Immature natural killer cell (primary cell): ENCODE measurements at regions not wholly inside any gene's neighbourhood (a gene's known extent, or its start where the extent isn't known, plus 50 kb on each side); places are given as distances from the start of the nearest gene placed in this dataset.

Source experiments
- DNase-seq, 3 donors: peaks; one replicate each; pipeline ENCODE4 v3.0.0; 2022; ENCODE audit warnings: mixed read lengths in 1 of 3
- H3K27ac Mint-ChIP-seq, 6 donors: one replicate each; pipeline ENCODE4 v1.8.0; 2020; ENCODE audit warnings: mixed read lengths in 6 of 6, mild to moderate bottlenecking in 5 of 6, inconsistent platforms in 4 of 6, moderate library complexity in 3 of 6
- H3K27me3 Mint-ChIP-seq, 3 donors: one replicate each; pipeline ENCODE4 v1.8.0; 2020 to 2021; ENCODE audit warnings: low read depth in 3 of 3, mild to moderate bottlenecking in 3 of 3, mixed read lengths in 3 of 3, moderate library complexity in 3 of 3, inconsistent platforms in 1 of 3
- H3K36me3 Mint-ChIP-seq, 3 donors: one replicate each; pipeline ENCODE4 v1.8.0; 2020; ENCODE audit warnings: mixed read lengths in 3 of 3, inconsistent platforms in 2 of 3, mild to moderate bottlenecking in 2 of 3
- H3K4me1 Mint-ChIP-seq, 2 donors: one replicate each; pipeline ENCODE4 v1.8.0; 2020; ENCODE audit warnings: inconsistent platforms in 2 of 2, mild to moderate bottlenecking in 2 of 2, mixed read lengths in 2 of 2, moderate library complexity in 1 of 2
- H3K4me3 Mint-ChIP-seq, 5 donors: one replicate each; pipeline ENCODE4 v1.8.0; 2020; ENCODE audit warnings: mild to moderate bottlenecking in 5 of 5, mixed read lengths in 5 of 5, inconsistent platforms in 3 of 5, moderate library complexity in 3 of 5
- H3K9me3 Mint-ChIP-seq, 6 donors: one replicate each; pipeline ENCODE4 v1.8.0; 2020; ENCODE audit warnings: mild to moderate bottlenecking in 6 of 6, mixed read lengths in 6 of 6, inconsistent platforms in 4 of 6, moderate library complexity in 3 of 6

GRCh38 chr5:2208239-2208544 lies 325.5 kb upstream of the IRX4 start:
- Mint-ChIP-seq H3K4me3 (peak overlapping the region in 1 of 5 donors; percentile 26), H3K36me3 (no peaks in the 10 kb centered on the region)

GRCh38 chr5:2207416-2208238 lies 324.9 kb upstream of the IRX4 start:
- peaks cover 0 to 2% (median 0%) of the 10 kb centered on the region in 6 donors for H3K9me3 Mint-ChIP-seq

More at GRCh38 chr5:2208239-2208544, 325.5 kb upstream of the IRX4 start:
- no peaks in the 10 kb centered on the region for H3K4me1 Mint-ChIP-seq
- H3K27ac Mint-ChIP-seq: no peak overlapping the region
- no peak for DNase-seq
- peaks cover 0 to 2% (median 0%) of the 10 kb centered on the region in 6 donors for H3K9me3 Mint-ChIP-seq
- peaks cover 0 to 3% (median 0%) of the 10 kb centered on the region in 3 donors for H3K27me3 Mint-ChIP-seq

DNA sequence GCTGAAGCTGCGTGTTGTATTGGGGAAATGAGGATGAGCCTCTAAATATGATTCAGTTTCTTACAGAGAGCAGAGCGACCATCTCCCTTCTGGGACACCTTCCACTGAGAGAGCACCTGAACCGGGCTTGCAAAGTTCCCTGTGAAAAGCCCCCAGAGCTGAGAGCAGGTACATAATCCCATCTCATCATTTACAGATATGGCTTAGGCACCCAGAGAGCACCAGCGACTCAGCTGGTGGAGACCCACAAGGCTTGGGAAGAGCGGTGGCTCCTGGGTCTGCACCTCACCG lies 324.3 kb upstream of the IRX4 start:
- H3K9me3 Mint-ChIP-seq: peaks cover 0 to 2% (median 0%) of the 10 kb centered on the region in 6 donors
- no peak overlapping the region for H3K4me3 Mint-ChIP-seq
- H3K27me3 Mint-ChIP-seq: peaks cover 0 to 3% (median 3%) of the 10 kb centered on the region in 3 donors
- H3K4me1 Mint-ChIP-seq: no peaks in the 10 kb centered on the region
- no peak for DNase-seq
- H3K36me3 Mint-ChIP-seq: no peaks in the 10 kb centered on the region
- no peak overlapping the region for H3K27ac Mint-ChIP-seq

More at GRCh38 chr5:2207416-2208238, 324.9 kb upstream of the IRX4 start:
- peaks cover 0 to 3% (median 3%) of the 10 kb centered on the region in 3 donors for H3K27me3 Mint-ChIP-seq
- no peaks in the 10 kb centered on the region for H3K36me3 Mint-ChIP-seq
- no peak overlapping the region for H3K27ac Mint-ChIP-seq
- peak overlapping the region in 1 of 5 donors; percentile 26 for H3K4me3 Mint-ChIP-seq
- DNase-seq: no peak
- H3K4me1 Mint-ChIP-seq: no peaks in the 10 kb centered on the region

DNA sequence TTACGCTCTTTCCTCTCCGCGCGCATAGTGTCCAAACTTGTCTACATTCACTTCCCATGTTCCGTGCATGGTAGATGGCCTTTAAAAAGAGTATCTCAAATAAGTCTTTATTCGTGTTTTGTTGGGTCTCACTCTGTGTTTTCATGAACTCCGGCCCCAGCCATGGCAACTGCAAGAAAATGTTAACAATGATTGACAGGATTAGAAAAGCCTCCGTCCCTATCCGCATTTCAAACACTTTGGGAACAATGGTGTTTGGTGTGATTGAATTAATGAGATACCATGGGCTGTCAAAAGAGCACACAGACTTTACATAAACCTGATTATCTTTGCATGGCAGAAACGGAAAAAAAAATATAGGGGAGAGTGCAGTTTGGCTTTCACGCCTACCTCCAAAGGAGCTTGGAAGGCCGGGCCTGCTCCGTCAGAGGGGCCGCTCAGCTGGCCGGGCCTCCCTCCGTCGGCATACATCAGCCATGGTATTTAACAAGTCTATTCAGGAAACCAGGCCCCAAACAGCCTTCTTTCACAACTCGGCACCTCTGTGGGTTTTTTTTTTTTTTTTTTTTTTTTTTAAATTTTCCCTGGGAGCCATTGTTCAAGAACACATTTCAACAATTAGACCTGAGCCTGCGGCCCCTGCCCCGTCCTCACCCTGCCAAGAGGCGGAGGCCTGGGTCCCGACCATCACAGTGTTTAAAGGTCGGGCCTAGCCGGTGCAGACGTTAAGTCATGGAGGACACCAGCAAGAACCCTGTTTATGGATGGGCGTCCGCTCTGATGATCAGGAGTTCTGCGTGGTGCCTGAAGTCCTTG lies 323.8 kb upstream of the IRX4 start:
- H3K27ac Mint-ChIP-seq: no peak overlapping the region
- no peaks in the 10 kb centered on the region for H3K4me1 Mint-ChIP-seq
- H3K36me3 Mint-ChIP-seq: no peaks in the 10 kb centered on the region
- no peak for DNase-seq
- peaks cover 0 to 3% (median 3%) of the 10 kb centered on the region in 3 donors for H3K27me3 Mint-ChIP-seq
- H3K4me3 Mint-ChIP-seq: no peak overlapping the region
- peaks cover 0 to 2% (median 0%) of the 10 kb centered on the region in 6 donors for H3K9me3 Mint-ChIP-seq

DNA sequence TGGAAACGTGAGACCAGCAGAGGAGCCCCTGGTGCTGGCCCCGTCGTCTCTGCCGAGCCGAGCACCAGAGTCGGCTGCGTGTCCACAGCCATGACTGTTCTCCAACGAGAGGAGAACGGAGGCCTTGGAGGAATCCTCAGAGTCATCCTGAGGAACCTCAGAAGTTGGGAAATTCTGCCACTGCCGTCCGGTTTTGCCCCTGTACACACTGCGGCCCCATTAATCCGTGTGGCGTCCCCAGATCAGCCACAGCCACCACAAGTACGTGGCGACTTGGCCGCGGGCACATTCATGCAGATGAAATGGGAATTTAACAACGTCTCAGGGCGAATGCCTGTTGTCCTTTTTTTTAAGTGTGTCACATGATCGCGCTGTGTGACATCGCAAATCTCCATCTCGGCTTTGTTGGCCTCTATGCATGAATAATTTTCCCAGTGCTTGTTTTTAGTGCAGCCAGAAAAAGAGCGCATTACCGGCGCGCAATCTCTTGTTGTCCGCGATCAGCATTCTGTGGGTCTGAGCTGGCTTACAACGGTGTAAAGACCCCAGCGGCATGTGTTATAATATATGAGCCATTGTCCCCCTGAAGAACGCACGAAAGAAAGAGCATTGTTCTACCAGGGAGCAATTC lies 323.0 kb upstream of the IRX4 start:
- no peaks in the 10 kb centered on the region for H3K4me1 Mint-ChIP-seq
- DNase-seq: no peak
- peaks cover 0 to 2% (median 0%) of the 10 kb centered on the region in 6 donors for H3K9me3 Mint-ChIP-seq
- peaks cover 2 to 3% (median 3%) of the 10 kb centered on the region in 3 donors for H3K27me3 Mint-ChIP-seq
- H3K36me3 Mint-ChIP-seq: no peaks in the 10 kb centered on the region
- no peak overlapping the region for H3K4me3 Mint-ChIP-seq
- H3K27ac Mint-ChIP-seq: no peak overlapping the region

- Mint-ChIP-seq H3K9me3 (peaks cover 0 to 2% (median 0%) of the 10 kb centered on the region in 6 donors), H3K36me3 (no peaks in the 10 kb centered on the region), H3K27me3 (peaks cover 2 to 3% (median 3%) of the 10 kb centered on the region in 3 donors), H3K4me1 (no peaks in the 10 kb centered on the region), H3K4me3 (no peak overlapping the region), H3K27ac (no peak overlapping the region)
- no peak for DNase-seq
Observed at GRCh38 chr5:2205185-2205585, 322.5 kb upstream of the IRX4 start.

DNA sequence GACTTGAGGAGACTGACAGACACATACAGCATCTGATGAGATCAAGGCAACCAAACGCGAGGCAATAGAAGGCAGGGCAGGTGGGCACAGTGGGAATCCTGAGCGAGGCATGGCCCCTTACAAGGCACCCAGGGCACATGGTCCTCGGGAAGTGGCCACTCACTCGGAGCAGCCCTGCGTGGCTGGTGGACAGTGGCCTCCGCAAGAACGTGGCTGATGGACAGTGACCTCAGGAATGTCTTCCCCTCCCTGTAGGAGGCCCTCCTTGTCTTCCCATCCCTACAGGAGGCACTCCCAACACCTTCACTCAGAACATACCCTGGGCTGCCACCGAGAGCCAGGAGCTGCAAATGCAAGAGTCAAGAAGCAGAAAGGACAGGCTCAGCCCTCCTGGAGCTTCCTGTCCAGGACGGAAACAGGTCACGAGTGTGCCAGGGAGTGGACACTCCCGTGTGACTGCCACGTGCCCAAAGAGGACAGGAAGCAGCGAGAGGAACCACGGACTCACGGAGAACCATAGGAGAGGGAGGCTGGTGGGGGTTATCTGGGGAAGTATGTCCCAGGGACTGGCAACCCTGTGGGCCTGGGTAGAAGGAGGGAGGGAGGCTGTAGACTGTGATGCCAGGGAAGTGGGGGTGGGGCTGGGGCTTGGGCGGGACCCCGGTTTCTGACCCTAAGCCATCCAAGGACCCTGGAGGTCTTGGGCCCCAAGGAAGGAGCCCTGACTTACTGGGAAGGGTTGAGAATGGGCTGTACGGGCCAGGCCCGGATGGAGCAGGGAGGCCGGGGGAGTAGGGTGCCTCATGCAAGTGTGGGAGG lies 321.9 kb upstream of the IRX4 start:
- Mint-ChIP-seq H3K4me3 (no peak overlapping the region), H3K27me3 (peaks cover 2 to 5% (median 3%) of the 10 kb centered on the region in 3 donors), H3K36me3 (no peaks in the 10 kb centered on the region), H3K9me3 (peaks cover 0 to 2% (median 0%) of the 10 kb centered on the region in 6 donors), H3K27ac (no peak overlapping the region), H3K4me1 (no peaks in the 10 kb centered on the region)
- DNase-seq: no peak

- H3K36me3 Mint-ChIP-seq: no peaks in the 10 kb centered on the region
- peaks cover 2 to 10% (median 3%) of the 10 kb centered on the region in 3 donors for H3K27me3 Mint-ChIP-seq
- no peaks in the 10 kb centered on the region for H3K4me1 Mint-ChIP-seq
- no peak overlapping the region for H3K27ac Mint-ChIP-seq
- DNase-seq: no peak
- H3K9me3 Mint-ChIP-seq: peaks cover 0 to 2% (median 0%) of the 10 kb centered on the region in 6 donors
- H3K4me3 Mint-ChIP-seq: no peak overlapping the region
Observed at GRCh38 chr5:2203774-2204173, 321.0 kb upstream of the IRX4 start.

DNA sequence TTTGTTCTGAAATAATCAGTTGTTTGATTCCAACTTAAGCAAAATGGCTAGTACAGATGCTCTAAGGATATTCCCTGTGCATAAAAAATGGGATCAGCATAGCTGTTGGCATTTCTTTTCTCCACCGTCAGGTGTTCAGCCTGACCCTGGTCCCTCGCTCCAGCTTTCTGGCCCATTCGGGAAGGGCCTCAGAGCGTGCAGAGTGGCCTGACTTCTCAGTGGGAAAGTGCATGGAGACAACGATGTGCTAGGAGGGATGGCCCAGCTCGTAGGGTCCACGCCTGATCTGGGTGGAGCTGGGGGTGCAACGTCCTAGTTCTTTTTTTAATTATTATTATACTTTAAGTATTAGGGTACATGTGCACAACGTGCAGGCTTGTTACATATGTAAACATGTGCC lies 319.1 kb upstream of the IRX4 start:
- H3K36me3 Mint-ChIP-seq: no peaks in the 10 kb centered on the region
- peaks cover 0 to 5% (median 0%) of the 10 kb centered on the region in 6 donors for H3K9me3 Mint-ChIP-seq
- H3K4me1 Mint-ChIP-seq: no peaks in the 10 kb centered on the region
- no peak overlapping the region for H3K4me3 Mint-ChIP-seq
- peaks cover 3 to 10% (median 3%) of the 10 kb centered on the region in 3 donors for H3K27me3 Mint-ChIP-seq
- no peak for DNase-seq
- H3K27ac Mint-ChIP-seq: no peak overlapping the region

DNA sequence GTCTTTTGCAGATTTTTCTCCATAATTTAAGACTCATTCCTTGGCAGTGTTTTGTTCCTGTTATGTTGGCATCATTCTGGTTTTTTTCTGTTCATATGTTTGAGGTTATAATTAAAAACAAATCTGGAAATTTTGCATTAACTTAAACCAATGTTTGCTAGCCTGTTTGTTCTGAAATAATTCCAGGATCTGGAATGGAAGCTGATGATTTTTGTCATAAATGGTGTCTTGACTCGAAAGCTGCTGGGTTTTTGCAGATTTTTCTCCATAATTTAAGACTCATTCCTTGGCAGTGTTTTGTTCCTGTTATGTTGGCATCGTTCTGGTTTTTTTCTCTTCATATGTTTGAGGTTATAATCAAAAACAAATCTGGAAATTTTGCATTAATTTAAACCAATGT lies 318.7 kb upstream of the IRX4 start:
- Mint-ChIP-seq H3K27ac (no peak overlapping the region), H3K4me1 (no peaks in the 10 kb centered on the region), H3K27me3 (peaks cover 3 to 10% (median 3%) of the 10 kb centered on the region in 3 donors), H3K9me3 (peaks cover 0 to 5% (median 0%) of the 10 kb centered on the region in 6 donors), H3K4me3 (no peak overlapping the region), H3K36me3 (no peaks in the 10 kb centered on the region)
- no peak for DNase-seq

- Mint-ChIP-seq H3K36me3 (no peaks in the 10 kb centered on the region), H3K27ac (no peak overlapping the region), H3K9me3 (peaks cover 0 to 5% (median 0%) of the 10 kb centered on the region in 6 donors), H3K4me3 (no peak overlapping the region), H3K4me1 (no peaks in the 10 kb centered on the region), H3K27me3 (peaks cover 3 to 10% (median 4%) of the 10 kb centered on the region in 3 donors)
- DNase-seq: no peak
Observed at GRCh38 chr5:2201011-2201410, 318.3 kb upstream of the IRX4 start.

GRCh38 chr5:2200261-2200950 lies 317.7 kb upstream of the IRX4 start:
- no peak overlapping the region for H3K4me3 Mint-ChIP-seq
- no peaks in the 10 kb centered on the region for H3K4me1 Mint-ChIP-seq
- no peak overlapping the region for H3K27ac Mint-ChIP-seq
- H3K36me3 Mint-ChIP-seq: no peaks in the 10 kb centered on the region
- no peak for DNase-seq
- H3K9me3 Mint-ChIP-seq: peaks cover 0 to 5% (median 0%) of the 10 kb centered on the region in 6 donors
- peaks cover 3 to 10% (median 4%) of the 10 kb centered on the region in 3 donors for H3K27me3 Mint-ChIP-seq

- Mint-ChIP-seq H3K27ac (no peak overlapping the region), H3K9me3 (peaks cover 0 to 5% (median 0%) of the 10 kb centered on the region in 6 donors), H3K27me3 (peaks cover 1 to 10% (median 3%) of the 10 kb centered on the region in 3 donors), H3K36me3 (no peaks in the 10 kb centered on the region), H3K4me1 (no peaks in the 10 kb centered on the region), H3K4me3 (no peak overlapping the region)
- DNase-seq: no peak
Observed at GRCh38 chr5:2199697-2200096, 317.0 kb upstream of the IRX4 start.
